K562 (cell line): ENCODE measurements at regions not wholly inside any gene's neighbourhood (a gene's known extent, or its start where the extent isn't known, plus 50 kb on each side); places are given as distances from the start of the nearest gene placed in this dataset.

Experiments used
- ARHGAP35 ChIP-seq: fragments of 450-650 bp; IDR thresholded peaks from 2 replicates; pipeline ENCODE4 v1.6.1; 2018; ENCODE audit not compliant: partially characterized antibody
- BACH1 ChIP-seq: fragments of 200-800 bp; sonication (Bioruptor generic); IDR thresholded peaks from 2 replicates; pipeline ENCODE4 v1.6.1; 2016; ENCODE audit warnings: missing genetic modification characterization, missing compliant biosample characterization
- BRD9 ChIP-seq: fragments of 450-650 bp; IDR thresholded peaks from 2 replicates; pipeline ENCODE4 v1.6.1; 2018; ENCODE audit warnings: low read depth; ENCODE audit not compliant: partially characterized antibody
- DPF2 ChIP-seq: fragments of 450-650 bp; IDR thresholded peaks from 2 replicates; pipeline ENCODE4 v1.6.1; 2016
- HCFC1 ChIP-seq: IDR thresholded peaks from 2 replicates; pipeline ENCODE4 v1.6.1; 2012; ENCODE audit warnings: low read depth, low read length, improper control_type of control experiment
- ILK ChIP-seq: fragments of 450-650 bp; IDR thresholded peaks from 2 replicates; pipeline ENCODE4 v1.6.1; 2016; ENCODE audit warnings: missing genetic modification characterization, low read depth, mild to moderate bottlenecking, missing compliant biosample characterization, moderate library complexity, borderline replicate concordance
- PYGO2 ChIP-seq: fragments of 450-650 bp; IDR thresholded peaks from 2 replicates; pipeline ENCODE4 v1.6.1; 2016; ENCODE audit warnings: mild to moderate bottlenecking, missing genetic modification characterization, moderate library complexity, missing compliant biosample characterization
- SAFB2 ChIP-seq: fragments of 200-400 bp; formaldehyde crosslinking; IDR thresholded peaks from 2 replicates; pipeline ENCODE4 v1.6.1; 2018; ENCODE audit warnings: borderline replicate concordance, low read length, low read depth, moderate library complexity; ENCODE audit not compliant: severe bottlenecking
- WHSC1 ChIP-seq: IDR thresholded peaks from one replicate; pipeline ENCODE4 v1.6.1; 2012; ENCODE audit warnings: low read length, control low read depth, inconsistent platforms
- XRCC5 ChIP-seq: fragments of 200-400 bp; formaldehyde crosslinking; IDR thresholded peaks from 2 replicates; pipeline ENCODE4 v1.6.1; 2017; ENCODE audit warnings: low read depth, mild to moderate bottlenecking, low read length
- YBX1 ChIP-seq: fragments of 450-650 bp; IDR thresholded peaks from 2 replicates; pipeline ENCODE4 v1.7.1; 2016; ENCODE audit warnings: mild to moderate bottlenecking
- ZBED1 ChIP-seq: IDR thresholded peaks from 2 replicates; pipeline ENCODE4 v1.6.1; 2014
- ZNF197 ChIP-seq: fragments of 200-800 bp; sonication (Bioruptor generic); IDR thresholded peaks from 2 replicates; pipeline ENCODE4 v1.6.1; 2016; ENCODE audit warnings: low read depth, missing genetic modification characterization, missing compliant biosample characterization
- ZNF445 ChIP-seq: fragments of 250-450 bp; sonication (Bioruptor Pico); IDR thresholded peaks from 2 replicates; pipeline ENCODE4 v1.4.0; 2020; ENCODE audit warnings: low read depth, mild to moderate bottlenecking, moderate library complexity
- ZNF583 ChIP-seq: fragments of 250-450 bp; sonication (Bioruptor Pico); IDR thresholded peaks from 2 replicates; pipeline ENCODE4 v1.4.0; 2020
- ZNF780A ChIP-seq: fragments of 250-450 bp; sonication (Bioruptor Pico); IDR thresholded peaks from 2 replicates; pipeline ENCODE4 v1.5.0; 2021; ENCODE audit warnings: mild to moderate bottlenecking
- TF ChIP-seq, protein P1 (sequence below), 2 experiments: IDR thresholded peaks; 2 replicates each; pipeline ENCODE4 v1.6.1; 2011; ENCODE audit warnings: borderline replicate concordance in 1 of 2, control low read depth in 1 of 2, low read depth in 1 of 2, low read length in 1 of 2, mild to moderate bottlenecking in 1 of 2, mixed read lengths in 1 of 2, moderate library complexity in 1 of 2; ENCODE audit not compliant: insufficient read depth in 1 of 2, insufficient read length in 1 of 2, poor library complexity in 1 of 2, severe bottlenecking in 1 of 2; ENCODE audit errors: extremely low read depth in 1 of 2
- TF ChIP-seq, protein P2 (sequence below): fragments of 250-450 bp; sonication (Bioruptor Pico); IDR thresholded peaks from 2 replicates; pipeline ENCODE4 v1.5.0; 2021
- TF ChIP-seq, protein P3 (sequence below): fragments of 450-650 bp; formaldehyde crosslinking; IDR thresholded peaks from 2 replicates; pipeline ENCODE4 v1.4.0; 2022; ENCODE audit warnings: mild to moderate bottlenecking, moderate library complexity
- TF ChIP-seq, protein P4 (sequence below): fragments of 450-650 bp; IDR thresholded peaks from 2 replicates; pipeline ENCODE4 v1.7.1; 2018; ENCODE audit warnings: mild to moderate bottlenecking, low read depth; ENCODE audit not compliant: partially characterized antibody
- TF ChIP-seq, protein P5 (sequence below): fragments of 250-450 bp; sonication (Bioruptor Pico); IDR thresholded peaks from 2 replicates; pipeline ENCODE4 v1.6.1; 2021; ENCODE audit warnings: mild to moderate bottlenecking
- TF ChIP-seq, protein P6 (sequence below): fragments of 200-800 bp; sonication (Bioruptor generic); IDR thresholded peaks from 2 replicates; pipeline ENCODE4 v1.6.1; 2017; ENCODE audit warnings: missing genetic modification characterization, missing compliant biosample characterization

DNA sequence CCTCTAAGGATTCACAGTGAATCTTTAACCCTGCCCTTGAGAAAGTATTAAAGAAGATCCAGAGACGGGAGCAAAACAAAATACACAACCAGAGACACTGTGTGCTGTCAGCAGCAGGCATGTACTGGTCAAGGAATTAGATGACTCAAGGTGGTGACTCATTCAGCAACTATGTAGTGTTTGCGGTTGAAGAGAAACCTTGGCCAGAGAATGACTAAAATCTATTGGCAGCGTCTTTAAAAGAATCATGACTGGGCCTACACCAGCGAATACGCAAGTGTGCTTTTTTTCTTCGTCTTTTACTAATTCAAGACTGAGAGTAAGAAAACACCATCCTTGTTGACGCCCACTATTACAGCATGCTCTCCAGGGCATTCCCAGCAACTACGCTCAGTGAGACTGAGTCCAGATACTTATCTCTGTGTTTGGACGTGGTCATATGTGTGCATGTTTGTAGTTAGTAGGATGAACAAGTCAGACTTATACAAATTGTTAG lies 72.4 kb upstream of the BACH2 start (continued):
- TF ChIP-seq, protein P1, sequence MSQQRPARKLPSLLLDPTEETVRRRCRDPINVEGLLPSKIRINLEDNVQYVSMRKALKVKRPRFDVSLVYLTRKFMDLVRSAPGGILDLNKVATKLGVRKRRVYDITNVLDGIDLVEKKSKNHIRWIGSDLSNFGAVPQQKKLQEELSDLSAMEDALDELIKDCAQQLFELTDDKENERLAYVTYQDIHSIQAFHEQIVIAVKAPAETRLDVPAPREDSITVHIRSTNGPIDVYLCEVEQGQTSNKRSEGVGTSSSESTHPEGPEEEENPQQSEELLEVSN (IDR thresholded peaks at IDR 0.05; ENCODE audit: borderline replicate concordance in 1 of 2, extremely low read depth in 1 of 2, insufficient read depth in 1 of 2, insufficient read length in 1 of 2, low read depth in 1 of 2, low read length in 1 of 2, poor library complexity in 1 of 2, severe bottlenecking in 1 of 2), result peak in 1 of 2 experiments; percentile 41
- TF ChIP-seq, protein P2, sequence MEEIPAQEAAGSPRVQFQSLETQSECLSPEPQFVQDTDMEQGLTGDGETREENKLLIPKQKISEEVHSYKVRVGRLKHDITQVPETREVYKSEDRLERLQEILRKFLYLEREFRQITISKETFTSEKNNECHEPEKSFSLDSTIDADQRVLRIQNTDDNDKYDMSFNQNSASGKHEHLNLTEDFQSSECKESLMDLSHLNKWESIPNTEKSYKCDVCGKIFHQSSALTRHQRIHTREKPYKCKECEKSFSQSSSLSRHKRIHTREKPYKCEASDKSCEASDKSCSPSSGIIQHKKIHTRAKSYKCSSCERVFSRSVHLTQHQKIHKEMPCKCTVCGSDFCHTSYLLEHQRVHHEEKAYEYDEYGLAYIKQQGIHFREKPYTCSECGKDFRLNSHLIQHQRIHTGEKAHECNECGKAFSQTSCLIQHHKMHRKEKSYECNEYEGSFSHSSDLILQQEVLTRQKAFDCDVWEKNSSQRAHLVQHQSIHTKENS (CRISPR knock-in tag), result no peak
- TF ChIP-seq, protein P3, sequence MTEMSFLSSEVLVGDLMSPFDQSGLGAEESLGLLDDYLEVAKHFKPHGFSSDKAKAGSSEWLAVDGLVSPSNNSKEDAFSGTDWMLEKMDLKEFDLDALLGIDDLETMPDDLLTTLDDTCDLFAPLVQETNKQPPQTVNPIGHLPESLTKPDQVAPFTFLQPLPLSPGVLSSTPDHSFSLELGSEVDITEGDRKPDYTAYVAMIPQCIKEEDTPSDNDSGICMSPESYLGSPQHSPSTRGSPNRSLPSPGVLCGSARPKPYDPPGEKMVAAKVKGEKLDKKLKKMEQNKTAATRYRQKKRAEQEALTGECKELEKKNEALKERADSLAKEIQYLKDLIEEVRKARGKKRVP (CRISPR knock-in tag), result no peak
- TF ChIP-seq XRCC5 (no peak), SAFB2 (no peak), HCFC1 (no peak), DPF2 (peak; percentile 100), ZNF197 (CRISPR knock-in tag) (0 out of 2 replicates have a peak, but pooled peaks have one; percentile 52), ZNF583 (CRISPR knock-in tag) (no peak), PYGO2 (tag) (no peak), ARHGAP35 (no peak), ILK (tag) (no peak), YBX1 (no peak), ZNF445 (CRISPR knock-in tag) (no peak), BRD9 (peak; percentile 92), WHSC1 (no peak), BACH1 (peak; percentile 85), ZNF780A (CRISPR knock-in tag) (no peak), ZBED1 (no peak)
- TF ChIP-seq, protein P4, sequence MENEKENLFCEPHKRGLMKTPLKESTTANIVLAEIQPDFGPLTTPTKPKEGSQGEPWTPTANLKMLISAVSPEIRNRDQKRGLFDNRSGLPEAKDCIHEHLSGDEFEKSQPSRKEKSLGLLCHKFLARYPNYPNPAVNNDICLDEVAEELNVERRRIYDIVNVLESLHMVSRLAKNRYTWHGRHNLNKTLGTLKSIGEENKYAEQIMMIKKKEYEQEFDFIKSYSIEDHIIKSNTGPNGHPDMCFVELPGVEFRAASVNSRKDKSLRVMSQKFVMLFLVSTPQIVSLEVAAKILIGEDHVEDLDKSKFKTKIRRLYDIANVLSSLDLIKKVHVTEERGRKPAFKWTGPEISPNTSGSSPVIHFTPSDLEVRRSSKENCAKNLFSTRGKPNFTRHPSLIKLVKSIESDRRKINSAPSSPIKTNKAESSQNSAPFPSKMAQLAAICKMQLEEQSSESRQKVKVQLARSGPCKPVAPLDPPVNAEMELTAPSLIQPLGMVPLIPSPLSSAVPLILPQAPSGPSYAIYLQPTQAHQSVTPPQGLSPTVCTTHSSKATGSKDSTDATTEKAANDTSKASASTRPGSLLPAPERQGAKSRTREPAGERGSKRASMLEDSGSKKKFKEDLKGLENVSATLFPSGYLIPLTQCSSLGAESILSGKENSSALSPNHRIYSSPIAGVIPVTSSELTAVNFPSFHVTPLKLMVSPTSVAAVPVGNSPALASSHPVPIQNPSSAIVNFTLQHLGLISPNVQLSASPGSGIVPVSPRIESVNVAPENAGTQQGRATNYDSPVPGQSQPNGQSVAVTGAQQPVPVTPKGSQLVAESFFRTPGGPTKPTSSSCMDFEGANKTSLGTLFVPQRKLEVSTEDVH, result no peak
- TF ChIP-seq, protein P5, sequence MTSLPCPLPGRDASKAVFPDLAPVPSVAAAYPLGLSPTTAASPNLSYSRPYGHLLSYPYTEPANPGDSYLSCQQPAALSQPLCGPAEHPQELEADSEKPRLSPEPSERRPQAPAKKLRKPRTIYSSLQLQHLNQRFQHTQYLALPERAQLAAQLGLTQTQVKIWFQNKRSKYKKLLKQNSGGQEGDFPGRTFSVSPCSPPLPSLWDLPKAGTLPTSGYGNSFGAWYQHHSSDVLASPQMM (CRISPR knock-in tag), result no peak
- TF ChIP-seq, protein P6, sequence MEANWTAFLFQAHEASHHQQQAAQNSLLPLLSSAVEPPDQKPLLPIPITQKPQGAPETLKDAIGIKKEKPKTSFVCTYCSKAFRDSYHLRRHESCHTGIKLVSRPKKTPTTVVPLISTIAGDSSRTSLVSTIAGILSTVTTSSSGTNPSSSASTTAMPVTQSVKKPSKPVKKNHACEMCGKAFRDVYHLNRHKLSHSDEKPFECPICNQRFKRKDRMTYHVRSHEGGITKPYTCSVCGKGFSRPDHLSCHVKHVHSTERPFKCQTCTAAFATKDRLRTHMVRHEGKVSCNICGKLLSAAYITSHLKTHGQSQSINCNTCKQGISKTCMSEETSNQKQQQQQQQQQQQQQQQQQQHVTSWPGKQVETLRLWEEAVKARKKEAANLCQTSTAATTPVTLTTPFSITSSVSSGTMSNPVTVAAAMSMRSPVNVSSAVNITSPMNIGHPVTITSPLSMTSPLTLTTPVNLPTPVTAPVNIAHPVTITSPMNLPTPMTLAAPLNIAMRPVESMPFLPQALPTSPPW (CRISPR knock-in tag), result no peak
